ENCODE measurements at regions not wholly inside any gene's neighbourhood (a gene's known extent, or its start where the extent isn't known, plus 50 kb on each side); places are given as distances from the start of the nearest gene placed in this dataset.

DNA sequence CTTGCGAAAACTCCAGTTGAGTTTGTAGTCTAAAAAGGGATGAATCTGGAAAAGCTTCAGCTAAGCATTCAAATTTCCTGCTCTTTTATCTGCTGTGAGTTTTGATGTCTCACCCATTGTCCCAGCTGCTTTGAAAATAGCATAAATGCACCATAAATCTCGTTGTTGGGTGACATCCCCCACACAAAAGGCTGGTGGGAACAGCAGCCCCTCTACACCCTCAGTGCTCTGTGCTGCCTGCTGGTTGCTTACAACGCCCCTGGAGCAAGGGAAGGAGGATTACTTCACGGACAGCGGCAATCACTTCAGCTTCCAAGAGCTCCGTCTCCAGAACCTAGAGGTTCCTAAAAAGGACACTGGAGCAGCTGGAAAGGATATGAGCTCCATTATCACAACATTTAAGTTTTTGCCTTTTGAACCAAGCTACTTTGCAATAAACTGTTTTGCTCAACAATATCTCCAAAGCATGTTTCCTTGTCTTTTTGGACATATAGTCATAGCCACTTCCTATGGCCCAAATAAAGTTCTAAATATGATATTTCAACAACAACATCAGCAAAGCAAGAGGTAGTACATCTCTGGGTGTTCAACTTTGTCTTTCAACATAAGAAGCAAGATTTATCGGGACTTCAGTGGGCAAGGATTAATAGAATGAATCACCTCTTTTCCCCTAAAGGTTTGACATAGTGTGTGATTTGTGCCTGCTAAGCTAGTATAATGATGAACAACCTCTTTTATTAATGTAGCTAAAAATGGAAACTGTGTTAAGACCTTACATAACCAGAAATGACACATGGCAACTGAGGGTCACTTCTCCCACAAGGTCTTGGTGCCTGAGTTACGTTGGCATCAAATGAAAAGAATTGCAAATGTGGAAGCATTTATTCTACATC lies 413.5 kb downstream of the TXNL1 start:
- Histone ChIP-seq H3K4me1 (ENCODE audit: control insufficient read depth, insufficient read depth, low read length) (no peaks in the 10 kb centered on the region), H3K27me3 (ENCODE audit: control insufficient read depth, insufficient read depth, low read length) (no peaks in the 10 kb centered on the region), H3K27ac (ENCODE audit: low read length) (no peak overlapping the region), H3K9me3 (ENCODE audit: control insufficient read depth, insufficient read depth, low read depth, low read length) (no peaks in the 10 kb centered on the region), H3K4me3 (ENCODE audit: low read depth in 2 of 2, low read length in 2 of 2) (no peak overlapping the region), H3K36me3 (ENCODE audit: control insufficient read depth, insufficient read depth, low read length) (no peaks in the 10 kb centered on the region)
- BruUV-seq (replicated peaks), result no TSS peak
- in situ Hi-C loops (cut with HindIII; ENCODE audit: low pct_unique_long_range_greater_than_20kb, low sequenced_read_pairs), result no loop called here
- DNase-seq (ENCODE audit: low read depth, low spot score), result no peak
- TF ChIP-seq, protein P1, sequence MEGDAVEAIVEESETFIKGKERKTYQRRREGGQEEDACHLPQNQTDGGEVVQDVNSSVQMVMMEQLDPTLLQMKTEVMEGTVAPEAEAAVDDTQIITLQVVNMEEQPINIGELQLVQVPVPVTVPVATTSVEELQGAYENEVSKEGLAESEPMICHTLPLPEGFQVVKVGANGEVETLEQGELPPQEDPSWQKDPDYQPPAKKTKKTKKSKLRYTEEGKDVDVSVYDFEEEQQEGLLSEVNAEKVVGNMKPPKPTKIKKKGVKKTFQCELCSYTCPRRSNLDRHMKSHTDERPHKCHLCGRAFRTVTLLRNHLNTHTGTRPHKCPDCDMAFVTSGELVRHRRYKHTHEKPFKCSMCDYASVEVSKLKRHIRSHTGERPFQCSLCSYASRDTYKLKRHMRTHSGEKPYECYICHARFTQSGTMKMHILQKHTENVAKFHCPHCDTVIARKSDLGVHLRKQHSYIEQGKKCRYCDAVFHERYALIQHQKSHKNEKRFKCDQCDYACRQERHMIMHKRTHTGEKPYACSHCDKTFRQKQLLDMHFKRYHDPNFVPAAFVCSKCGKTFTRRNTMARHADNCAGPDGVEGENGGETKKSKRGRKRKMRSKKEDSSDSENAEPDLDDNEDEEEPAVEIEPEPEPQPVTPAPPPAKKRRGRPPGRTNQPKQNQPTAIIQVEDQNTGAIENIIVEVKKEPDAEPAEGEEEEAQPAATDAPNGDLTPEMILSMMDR (IDR thresholded peaks at IDR 0.05), result no peak
- TF ChIP-seq, protein P2, sequence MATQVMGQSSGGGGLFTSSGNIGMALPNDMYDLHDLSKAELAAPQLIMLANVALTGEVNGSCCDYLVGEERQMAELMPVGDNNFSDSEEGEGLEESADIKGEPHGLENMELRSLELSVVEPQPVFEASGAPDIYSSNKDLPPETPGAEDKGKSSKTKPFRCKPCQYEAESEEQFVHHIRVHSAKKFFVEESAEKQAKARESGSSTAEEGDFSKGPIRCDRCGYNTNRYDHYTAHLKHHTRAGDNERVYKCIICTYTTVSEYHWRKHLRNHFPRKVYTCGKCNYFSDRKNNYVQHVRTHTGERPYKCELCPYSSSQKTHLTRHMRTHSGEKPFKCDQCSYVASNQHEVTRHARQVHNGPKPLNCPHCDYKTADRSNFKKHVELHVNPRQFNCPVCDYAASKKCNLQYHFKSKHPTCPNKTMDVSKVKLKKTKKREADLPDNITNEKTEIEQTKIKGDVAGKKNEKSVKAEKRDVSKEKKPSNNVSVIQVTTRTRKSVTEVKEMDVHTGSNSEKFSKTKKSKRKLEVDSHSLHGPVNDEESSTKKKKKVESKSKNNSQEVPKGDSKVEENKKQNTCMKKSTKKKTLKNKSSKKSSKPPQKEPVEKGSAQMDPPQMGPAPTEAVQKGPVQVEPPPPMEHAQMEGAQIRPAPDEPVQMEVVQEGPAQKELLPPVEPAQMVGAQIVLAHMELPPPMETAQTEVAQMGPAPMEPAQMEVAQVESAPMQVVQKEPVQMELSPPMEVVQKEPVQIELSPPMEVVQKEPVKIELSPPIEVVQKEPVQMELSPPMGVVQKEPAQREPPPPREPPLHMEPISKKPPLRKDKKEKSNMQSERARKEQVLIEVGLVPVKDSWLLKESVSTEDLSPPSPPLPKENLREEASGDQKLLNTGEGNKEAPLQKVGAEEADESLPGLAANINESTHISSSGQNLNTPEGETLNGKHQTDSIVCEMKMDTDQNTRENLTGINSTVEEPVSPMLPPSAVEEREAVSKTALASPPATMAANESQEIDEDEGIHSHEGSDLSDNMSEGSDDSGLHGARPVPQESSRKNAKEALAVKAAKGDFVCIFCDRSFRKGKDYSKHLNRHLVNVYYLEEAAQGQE (IDR thresholded peaks at IDR 0.05; ENCODE audit: insufficient read depth in 1 of 2, low read depth in 2 of 2, low read length in 1 of 2), result no peak
- TF ChIP-seq SIN3A (IDR thresholded peaks at IDR 0.05; ENCODE audit: borderline replicate concordance, insufficient read depth, low read depth, low read length) (no peak), TCF7L2 (IDR thresholded peaks at IDR 0.05; ENCODE audit: low read depth, low read length) (no peak), POLR2AphosphoS5 (IDR thresholded peaks at IDR 0.05; ENCODE audit: low read depth, low read length) (no peak)
- CTCF ChIA-PET, result no interaction called here
- POLR2A ChIA-PET, result no interaction called here
- intact Hi-C loops (cut with micrococcal nuclease; ENCODE audit: unreplicated experiment), result no loop called here
- ATAC-seq, result no peak

DNA sequence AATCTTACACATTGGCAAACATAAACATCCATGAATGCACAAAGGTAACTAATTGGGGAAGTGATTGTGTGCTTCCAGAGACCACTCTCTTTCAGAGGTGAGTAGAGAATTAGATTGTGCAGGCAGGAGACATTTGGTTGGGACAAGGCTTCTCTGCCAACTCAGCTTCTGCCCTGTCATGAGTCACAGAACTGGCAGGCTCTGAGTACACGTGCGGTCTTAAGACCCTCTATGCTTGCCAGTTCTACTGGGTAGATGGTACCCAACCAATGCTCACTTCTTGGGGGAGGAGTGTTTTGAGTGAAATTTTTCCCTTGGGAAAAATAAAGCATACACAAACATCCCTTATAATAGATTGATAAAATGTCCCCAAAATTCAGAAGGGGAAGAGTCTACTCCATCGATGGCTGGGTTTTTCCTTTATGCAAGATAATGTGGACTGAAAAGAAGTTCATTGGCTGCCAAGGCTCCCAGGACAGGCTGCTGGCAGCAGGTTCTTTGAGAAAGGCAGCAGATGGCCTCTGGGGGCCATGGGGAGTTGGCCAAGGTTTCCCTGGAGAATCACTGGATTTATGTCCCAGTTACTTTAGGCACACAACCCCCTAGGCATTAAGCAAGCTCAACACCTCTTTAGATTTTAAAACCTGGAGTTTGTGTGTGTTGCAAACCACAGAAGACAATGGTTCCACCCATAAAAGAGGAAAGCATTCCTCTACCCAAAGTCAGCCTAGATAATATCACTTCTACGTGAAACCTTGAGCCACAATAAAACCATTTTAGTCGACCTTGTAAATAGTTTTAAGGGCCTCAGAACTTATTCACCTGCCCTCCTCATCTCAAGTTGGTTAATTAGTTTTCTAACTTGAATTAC lies 417.0 kb downstream of the TXNL1 start:
- no TSS peak for BruUV-seq (replicated peaks)

More for the DNA sequence above, 417.0 kb downstream of the TXNL1 start:
- ChIA-PET POLR2A (no interaction called here), CTCF (no interaction called here)
- Histone ChIP-seq H3K36me3 (ENCODE audit: control insufficient read depth, insufficient read depth, low read length) (no peaks in the 10 kb centered on the region), H3K27ac (ENCODE audit: low read length) (no peak overlapping the region), H3K27me3 (ENCODE audit: control insufficient read depth, insufficient read depth, low read length) (no peaks in the 10 kb centered on the region), H3K9me3 (ENCODE audit: control insufficient read depth, insufficient read depth, low read depth, low read length) (no peaks in the 10 kb centered on the region), H3K4me3 (ENCODE audit: low read depth in 2 of 2, low read length in 2 of 2) (no peak overlapping the region), H3K4me1 (ENCODE audit: control insufficient read depth, insufficient read depth, low read length) (no peaks in the 10 kb centered on the region)
- DNase-seq (ENCODE audit: low read depth, low spot score) (no peak), ATAC-seq (no peak)
- in situ Hi-C loops (cut with HindIII; ENCODE audit: low pct_unique_long_range_greater_than_20kb, low sequenced_read_pairs), result no loop called here
- intact Hi-C loops (cut with micrococcal nuclease; ENCODE audit: unreplicated experiment), result no loop called here
- no peak for TF ChIP-seq TCF7L2 (IDR thresholded peaks at IDR 0.05; ENCODE audit: low read depth, low read length)
- TF ChIP-seq, protein P1 (IDR thresholded peaks at IDR 0.05), result no peak
- TF ChIP-seq, protein P2 (IDR thresholded peaks at IDR 0.05; ENCODE audit: insufficient read depth in 1 of 2, low read depth in 2 of 2, low read length in 1 of 2), result no peak
- TF ChIP-seq POLR2AphosphoS5 (IDR thresholded peaks at IDR 0.05; ENCODE audit: low read depth, low read length), result no peak
- no peak for TF ChIP-seq SIN3A (IDR thresholded peaks at IDR 0.05; ENCODE audit: borderline replicate concordance, insufficient read depth, low read depth, low read length)

Measured in Panc1 (cell line).